SK-N-SH (cell line): ENCODE measurements at regions not wholly inside any gene's neighbourhood (a gene's known extent, or its start where the extent isn't known, plus 50 kb on each side); places are given as distances from the start of the nearest gene placed in this dataset.

ENCODE experiments used
- CTCF ChIP-seq: fragments of 200-600 bp; sonication (generic); IDR thresholded peaks from 2 replicates; pipeline ENCODE4 v1.6.1; 2017; ENCODE audit warnings: antibody characterized with exemption, mild to moderate bottlenecking, moderate library complexity
- EZH2phosphoT487 ChIP-seq: fragments of 200-600 bp; sonication (generic); IDR thresholded peaks from 2 replicates; pipeline ENCODE4 v1.6.1; 2017; ENCODE audit warnings: low read depth, mixed run types, mild to moderate bottlenecking, antibody characterized with exemption, moderate library complexity, borderline replicate concordance
- IRF3 ChIP-seq: fragments of 150-350 bp; IDR thresholded peaks from 2 replicates; pipeline ENCODE4 v1.6.1; 2016; ENCODE audit warnings: mild to moderate bottlenecking, low read depth, low read length
- MAX ChIP-seq: IDR thresholded peaks from 2 replicates; pipeline ENCODE4 v1.4.0; 2012; ENCODE audit warnings: low read depth
- MXI1 ChIP-seq: IDR thresholded peaks from 2 replicates; pipeline ENCODE4 v1.6.1; 2012; ENCODE audit warnings: mild to moderate bottlenecking, low read depth, low read length, improper control_type of control experiment
- POLR2AphosphoS5 ChIP-seq: IDR thresholded peaks from 2 replicates; pipeline ENCODE4 v1.6.1; 2012; ENCODE audit warnings: low read depth, low read length
- REST ChIP-seq: IDR thresholded peaks from 2 replicates; pipeline ENCODE4 v1.6.1; 2012; ENCODE audit warnings: mild to moderate bottlenecking, low read depth, low read length, moderate library complexity
- SIN3A ChIP-seq: IDR thresholded peaks from 2 replicates; pipeline ENCODE4 v1.6.1; 2012; ENCODE audit warnings: low read depth, mild to moderate bottlenecking, low read length, moderate library complexity, borderline replicate concordance
- SMC3 ChIP-seq: IDR thresholded peaks from 2 replicates; pipeline ENCODE4 v1.6.1; 2012; ENCODE audit warnings: low read depth, low read length, improper control_type of control experiment
- TAF1 ChIP-seq: IDR thresholded peaks from 2 replicates; pipeline ENCODE4 v1.6.1; 2012; ENCODE audit warnings: low read depth, mild to moderate bottlenecking, low read length, moderate library complexity, borderline replicate concordance
- TCF12 ChIP-seq: IDR thresholded peaks from 2 replicates; pipeline ENCODE4 v1.4.0; 2012
- USF1 ChIP-seq: IDR thresholded peaks from 2 replicates; pipeline ENCODE4 v1.4.0; 2012; ENCODE audit warnings: low read depth, borderline replicate concordance

GRCh38 chr1:79587229-79587628 lies 580.7 kb upstream of the ADGRL4 start:
- peak; percentile 38 for TF ChIP-seq CTCF
- TF ChIP-seq SIN3A: no peak
- no peak for TF ChIP-seq TAF1
- no peak for TF ChIP-seq EZH2phosphoT487
- no peak for TF ChIP-seq REST
- TF ChIP-seq SMC3: no peak
- TF ChIP-seq MAX: no peak
- TF ChIP-seq USF1: no peak
- no peak for TF ChIP-seq TCF12
- TF ChIP-seq POLR2AphosphoS5: no peak
- TF ChIP-seq MXI1: no peak
- TF ChIP-seq IRF3: no peak
